ENCODE measurements at regions not wholly inside any gene's neighbourhood (a gene's known extent, or its start where the extent isn't known, plus 50 kb on each side); places are given as distances from the start of the nearest gene placed in this dataset.
A peak's percentile ranks its signal among the peaks of the same experiment; 100 is the strongest.

GRCh38 chr2:71804281-71804751, 343.3 kb downstream of the CYP26B1 start:
- DNase-seq, result no peak

- DNase-seq, result no peak
Observed at GRCh38 chr2:71803398-71803797, 344.3 kb downstream of the CYP26B1 start.

- DNase-seq, result no peak
Observed at GRCh38 chr2:71802556-71802955, 345.1 kb downstream of the CYP26B1 start.

GRCh38 chr2:71801969-71802368, 345.7 kb downstream of the CYP26B1 start:
- DNase-seq, result peak; percentile 30

- no peak for DNase-seq
Observed at GRCh38 chr2:71801556-71801955, 346.1 kb downstream of the CYP26B1 start.

- no peak for DNase-seq
Observed at GRCh38 chr2:71800851-71801250, 346.8 kb downstream of the CYP26B1 start.

- peak; percentile 44 for DNase-seq
Observed at GRCh38 chr2:71800106-71800809, 346.9 kb downstream of the DYSF start.

- no peak for DNase-seq
Observed at GRCh38 chr2:71799013-71799575, 345.7 kb downstream of the DYSF start.

- DNase-seq, result no peak
Observed at GRCh38 chr2:71798266-71799012, 345.1 kb downstream of the DYSF start.

GRCh38 chr2:71797035-71797810, 343.9 kb downstream of the DYSF start:
- DNase-seq, result no peak

- DNase-seq, result no peak
Observed at GRCh38 chr2:71796174-71796593, 342.8 kb downstream of the DYSF start.

- no peak for DNase-seq
Observed at GRCh38 chr2:71795486-71795885, 342.1 kb downstream of the DYSF start.

- DNase-seq, result no peak
Observed at GRCh38 chr2:71794611-71795010, 341.2 kb downstream of the DYSF start.

GRCh38 chr2:71793926-71794325, 340.6 kb downstream of the DYSF start:
- DNase-seq, result no peak

GRCh38 chr2:71792926-71793761, 339.8 kb downstream of the DYSF start:
- DNase-seq, result no peak

- DNase-seq, result no peak
Observed at GRCh38 chr2:71791501-71792135, 338.3 kb downstream of the DYSF start.

GRCh38 chr2:71791061-71791450, 337.7 kb downstream of the DYSF start:
- DNase-seq, result no peak

GRCh38 chr2:71790226-71791060, 337.1 kb downstream of the DYSF start:
- no peak for DNase-seq

GRCh38 chr2:71789556-71790204, 336.3 kb downstream of the DYSF start:
- DNase-seq, result no peak

- DNase-seq, result no peak
Observed at GRCh38 chr2:71788601-71789240, 335.4 kb downstream of the DYSF start.
